ENCODE measurements at regions not wholly inside any gene's neighbourhood (a gene's known extent, or its start where the extent isn't known, plus 50 kb on each side); places are given as distances from the start of the nearest gene placed in this dataset.

DNA sequence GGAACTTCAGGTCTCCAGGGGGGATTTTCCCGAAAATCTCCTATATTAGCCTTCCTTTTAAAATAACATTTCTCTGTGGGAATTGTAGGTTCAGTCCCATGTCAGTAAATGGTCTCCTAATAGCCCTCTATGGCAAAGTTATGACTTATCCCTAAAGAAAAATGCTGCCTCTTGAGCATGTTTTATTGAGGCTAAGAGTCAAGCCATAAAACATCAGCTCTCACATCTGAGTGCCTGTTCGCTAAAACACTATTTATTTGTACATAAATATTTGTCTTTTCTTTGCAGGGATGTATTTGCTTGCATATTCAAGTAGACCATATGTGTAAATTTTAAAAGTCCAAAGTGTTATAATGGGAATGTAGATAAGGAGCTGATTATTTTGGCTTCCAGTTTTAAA, 160.4 kb downstream of the PRDM6 start:
- ATAC-seq (no peak), DNase-seq (ENCODE audit: low spot score) (no peak)
- intact Hi-C loops (cut with DNase I), result no loop called here

DNA sequence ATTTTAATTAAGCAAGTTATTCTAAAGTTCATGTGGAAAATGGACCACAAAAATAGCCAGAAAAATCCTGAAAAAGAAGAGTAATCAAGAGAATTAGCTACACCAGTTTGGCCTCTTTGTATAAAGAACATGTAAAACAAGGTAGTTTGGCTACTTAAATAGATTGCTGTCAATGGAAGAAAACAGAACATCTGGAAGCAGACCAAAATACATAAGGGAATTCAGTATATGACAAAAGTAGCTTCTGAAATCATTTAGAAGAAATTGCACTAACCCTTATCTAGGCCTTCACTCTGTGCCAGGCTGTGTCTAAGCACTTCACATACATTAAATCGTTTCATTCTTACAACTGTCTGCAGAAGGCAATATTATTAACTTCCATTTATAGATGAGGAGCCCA, 156.6 kb downstream of the PRDM6 start:
- no peak for ATAC-seq
- no peak for DNase-seq (ENCODE audit: low spot score)
- intact Hi-C loops (cut with DNase I), result no loop called here

DNA sequence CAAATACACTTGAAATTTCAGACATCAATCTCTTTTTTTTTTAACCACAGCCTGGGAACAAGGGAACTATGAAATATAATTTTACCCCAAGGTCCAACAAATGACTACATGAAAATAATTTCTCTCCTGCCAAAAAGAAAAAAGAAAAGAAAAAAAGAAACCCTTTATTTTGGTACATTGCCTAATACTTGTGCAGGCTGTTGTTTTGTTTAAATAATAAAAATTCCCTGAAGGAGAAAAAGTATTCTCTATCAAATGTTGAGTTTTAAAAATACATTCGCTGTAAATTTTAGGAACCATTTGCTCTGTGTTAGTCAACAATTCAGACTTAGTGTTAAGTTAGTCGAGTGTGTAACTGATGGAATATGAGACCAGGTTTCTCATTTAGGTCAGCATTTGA, 155.4 kb downstream of the PRDM6 start:
- intact Hi-C loops (cut with DNase I), result no loop called here

More for the DNA sequence above, 155.4 kb downstream of the PRDM6 start:
- ATAC-seq (no peak), DNase-seq (ENCODE audit: low spot score) (no peak)
